Keratinocyte (primary cell): ENCODE measurements at regions not wholly inside any gene's neighbourhood (a gene's known extent, or its start where the extent isn't known, plus 50 kb on each side); places are given as distances from the start of the nearest gene placed in this dataset.

ENCODE experiments used
- DNase-seq: peaks from one replicate; pipeline ENCODE4 v3.0.0-alpha.2; 2011; ENCODE audit warnings: low read depth, missing footprints, low spot score
- FAIRE-seq: peaks from 2 replicates; lab custom pipeline; 2011; peaks lifted over from hg19 to GRCh38; lab: Jason Lieb, UNC
- H2AFZ ChIP-seq: 2 replicates; pipeline ENCODE4 v1.6.0; 2012; ENCODE audit warnings: low read length, control low read depth, inconsistent platforms; ENCODE audit not compliant: control insufficient read depth
- H3K27ac ChIP-seq: 2 replicates; pipeline ENCODE4 v1.5.1; 2011; ENCODE audit warnings: low read length; ENCODE audit not compliant: control insufficient read depth, insufficient read depth
- H3K27me3 ChIP-seq: 3 replicates; pipeline ENCODE4 v1.6.0; 2011; ENCODE audit warnings: low read length; ENCODE audit not compliant: control insufficient read depth, insufficient read depth; ENCODE audit errors: extremely low read depth
- H3K36me3 ChIP-seq, 2 experiments: 2 replicates in 1 of 2; 3 replicates in 1 of 2; pipeline ENCODE4 v1.5.1; 2011; ENCODE audit warnings: low read length in 2 of 2, mild to moderate bottlenecking in 1 of 2; ENCODE audit not compliant: control insufficient read depth in 2 of 2, insufficient read depth in 2 of 2; ENCODE audit errors: extremely low read depth in 1 of 2
- H3K4me1 ChIP-seq: 3 replicates; pipeline ENCODE4 v1.5.1; 2011; ENCODE audit warnings: low read length; ENCODE audit not compliant: control insufficient read depth, insufficient read depth; ENCODE audit errors: extremely low read depth
- H3K4me2 ChIP-seq: 3 replicates; pipeline ENCODE4 v1.6.0; 2011; ENCODE audit warnings: low read depth, low read length; ENCODE audit not compliant: control insufficient read depth, insufficient read depth; ENCODE audit errors: extremely low read depth
- H3K4me3 ChIP-seq, 3 experiments: fragments of 200-600 bp in 1 of 3; sonication (generic) in 1 of 3; 2 replicates in 2 of 3; 3 replicates in 1 of 3; pipeline ENCODE4 v1.5.1; 2011 to 2016; ENCODE audit warnings: low read length in 3 of 3, mild to moderate bottlenecking in 3 of 3, control low read depth in 2 of 3, inconsistent platforms in 1 of 3, low read depth in 1 of 3, mixed read lengths in 1 of 3, mixed run types in 1 of 3, moderate library complexity in 1 of 3; ENCODE audit not compliant: control insufficient read depth in 2 of 3, insufficient read depth in 2 of 3; ENCODE audit errors: extremely low read depth in 1 of 3
- H3K79me2 ChIP-seq: 2 replicates; pipeline ENCODE4 v1.6.0; 2012; ENCODE audit warnings: low read length; ENCODE audit not compliant: control insufficient read depth, insufficient read depth
- H3K9ac ChIP-seq: 3 replicates; pipeline ENCODE4 v1.6.0; 2011; ENCODE audit warnings: low read length; ENCODE audit not compliant: control insufficient read depth, insufficient read depth; ENCODE audit errors: extremely low read depth
- H3K9me1 ChIP-seq: 3 replicates; pipeline ENCODE4 v1.6.0; 2011; ENCODE audit warnings: low read length; ENCODE audit not compliant: control insufficient read depth, insufficient read depth; ENCODE audit errors: extremely low read depth
- H3K9me3 ChIP-seq: 2 replicates; pipeline ENCODE4 v1.5.1; 2012; ENCODE audit warnings: low read depth, low read length; ENCODE audit not compliant: control insufficient read depth
- H4K20me1 ChIP-seq: 3 replicates; pipeline ENCODE4 v1.6.0; 2011; ENCODE audit warnings: low read length; ENCODE audit not compliant: control insufficient read depth, insufficient read depth; ENCODE audit errors: extremely low read depth
- CTCF ChIP-seq, 3 experiments: IDR thresholded peaks in 1 of 3; conservative IDR thresholded peaks in 1 of 3; optimal IDR thresholded peaks in 1 of 3; 2 replicates in 2 of 3; 3 replicates in 1 of 3; pipeline versions ENCODE3 to v1.5.1; 2011; ENCODE audit warnings: low read length in 3 of 3, mild to moderate bottlenecking in 3 of 3, moderate library complexity in 2 of 3, control low read depth in 1 of 3, inconsistent platforms in 1 of 3; ENCODE audit not compliant: insufficient read depth in 2 of 3; ENCODE audit errors: extremely low read depth in 1 of 3
- EZH2 ChIP-seq: IDR thresholded peaks from one replicate; pipeline ENCODE4 v1.6.1; 2012; ENCODE audit warnings: inconsistent platforms, mild to moderate bottlenecking, low read length, moderate library complexity
- dilution Hi-C: fragments of 300-500 bp; cut with MboI; formaldehyde crosslinking; loops from one replicate; pipeline ENCODE4 v1.7.0; 2020; ENCODE audit warnings: low sequenced_read_pairs; ENCODE audit not compliant: extremely low pct_ligation_motif_present

DNA sequence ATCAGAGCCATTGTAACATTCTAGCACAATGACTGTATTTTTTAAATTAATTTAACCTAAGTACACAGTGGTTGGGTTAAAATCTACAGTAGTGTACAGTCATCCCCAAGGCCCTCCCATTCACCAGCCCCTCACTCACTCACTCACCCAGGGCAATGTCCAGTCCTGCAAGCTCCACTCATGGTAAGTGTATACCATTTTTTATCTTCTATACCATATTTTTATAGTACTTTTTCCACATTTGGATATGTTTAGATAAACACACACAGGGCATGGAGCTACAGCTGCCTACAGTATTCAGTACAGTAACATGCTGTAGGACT is 72.1 kb downstream of the COPS8 start:
- DNase-seq (no peak), FAIRE-seq (no peak)
- Histone ChIP-seq H3K79me2 (no peaks in the 10 kb centered on the region), H2AFZ (no peak overlapping the region), H3K9me1 (no peaks in the 10 kb centered on the region), H3K4me1 (no peaks in the 10 kb centered on the region), H3K36me3 (no peaks in the 10 kb centered on the region), H4K20me1 (no peaks in the 10 kb centered on the region), H3K9me3 (no peaks in the 10 kb centered on the region), H3K27ac (no peak overlapping the region), H3K9ac (no peak overlapping the region), H3K27me3 (no peaks in the 10 kb centered on the region), H3K4me2 (no peak overlapping the region), H3K4me3 (no peak overlapping the region)
- no peak for TF ChIP-seq CTCF (optimal IDR thresholded peaks at IDR 0.05 in 1 of 3, IDR thresholded peaks at IDR 0.05 in 1 of 3, conservative IDR thresholded peaks at IDR 0.05 in 1 of 3; ENCODE audit: extremely low read depth in 1 of 3, insufficient read depth in 2 of 3, low read length in 3 of 3)
- TF ChIP-seq EZH2, result no peak
- dilution Hi-C loops, result no loop called here

- TF ChIP-seq CTCF (optimal IDR thresholded peaks at IDR 0.05 in 1 of 3, IDR thresholded peaks at IDR 0.05 in 1 of 3, conservative IDR thresholded peaks at IDR 0.05 in 1 of 3; ENCODE audit: extremely low read depth in 1 of 3, insufficient read depth in 2 of 3, low read length in 3 of 3) (no peak), EZH2 (no peak)
- Histone ChIP-seq H3K9me1 (no peaks in the 10 kb centered on the region), H3K27ac (no peak overlapping the region), H3K4me1 (no peaks in the 10 kb centered on the region), H3K9me3 (no peaks in the 10 kb centered on the region), H4K20me1 (no peaks in the 10 kb centered on the region), H2AFZ (no peak overlapping the region), H3K4me3 (no peak overlapping the region), H3K36me3 (no peaks in the 10 kb centered on the region), H3K79me2 (no peaks in the 10 kb centered on the region), H3K4me2 (no peak overlapping the region), H3K9ac (no peak overlapping the region), H3K27me3 (no peaks in the 10 kb centered on the region)
- dilution Hi-C loops, result no loop called here
- FAIRE-seq (no peak), DNase-seq (no peak)
Observed at GRCh38 chr2:237158194-237158593, 72.5 kb downstream of the COPS8 start.
